GM18507 (cell line): ENCODE measurements at regions not wholly inside any gene's neighbourhood (a gene's known extent, or its start where the extent isn't known, plus 50 kb on each side); places are given as distances from the start of the nearest gene placed in this dataset.

Experiments
- DNase-seq: peaks from one replicate; pipeline ENCODE4 v3.0.0; 2011; ENCODE audit warnings: low read depth; ENCODE audit not compliant: insufficient read length; ENCODE audit errors: extremely low spot score
- FAIRE-seq: peaks from 2 replicates; lab custom pipeline; 2011; peaks lifted over from hg19 to GRCh38; lab: Jason Lieb, UNC

DNA sequence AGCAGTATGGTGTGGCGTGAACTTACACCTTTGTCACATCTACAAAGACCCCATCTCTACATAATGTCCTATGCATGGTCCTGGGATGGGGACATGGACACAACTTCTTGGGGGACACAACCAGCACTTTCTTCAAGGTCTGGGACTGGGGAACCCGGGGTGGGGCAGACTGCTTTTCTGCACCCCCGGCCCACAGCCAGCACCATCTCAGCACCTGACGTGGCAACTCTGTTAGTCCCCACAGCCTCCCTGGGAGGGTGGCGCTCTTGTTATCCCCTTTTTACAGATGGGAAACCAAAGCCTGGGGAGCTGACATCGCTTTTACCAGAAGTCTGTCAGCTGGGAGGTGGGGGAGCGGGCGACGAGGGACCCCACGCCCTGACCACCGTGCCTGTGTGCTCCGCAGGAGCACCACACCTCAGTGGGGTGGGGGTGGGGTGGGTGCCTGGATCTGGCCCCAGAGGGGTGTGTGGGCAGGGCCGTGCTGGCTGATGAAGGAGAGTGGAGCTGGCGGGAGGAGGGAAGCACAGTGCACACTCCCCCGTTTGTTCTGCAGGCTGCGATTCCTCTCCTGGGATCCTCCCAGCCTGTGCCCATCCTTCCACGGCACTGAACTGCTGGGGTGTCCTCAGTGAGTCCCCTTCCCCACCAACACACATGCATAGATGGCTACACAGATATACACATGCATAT is 115.4 kb upstream of the GSE1 start:
- no peak for FAIRE-seq

DNA sequence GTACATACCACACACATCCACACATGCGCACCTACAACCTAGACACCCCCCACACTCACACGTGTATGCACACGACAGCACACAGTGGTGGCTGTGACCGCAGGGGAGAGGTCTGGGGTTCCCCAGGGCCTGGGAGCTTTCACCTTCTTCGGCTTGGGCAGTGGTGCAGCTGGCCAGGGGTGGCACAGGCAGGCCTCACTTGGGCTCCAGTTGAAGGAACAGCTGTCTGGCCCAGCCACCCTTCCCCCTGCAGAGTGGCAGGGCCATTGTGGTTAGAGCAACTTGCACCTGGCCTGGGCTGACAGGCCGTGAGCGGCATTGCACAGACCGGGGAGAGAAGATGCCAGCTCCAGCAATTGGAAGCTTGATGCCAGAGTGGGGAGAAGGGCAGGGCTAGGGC is 114.5 kb upstream of the GSE1 start:
- DNase-seq, result no peak

More for the DNA sequence above, 115.4 kb upstream of the GSE1 start:
- DNase-seq, result no peak

DNA sequence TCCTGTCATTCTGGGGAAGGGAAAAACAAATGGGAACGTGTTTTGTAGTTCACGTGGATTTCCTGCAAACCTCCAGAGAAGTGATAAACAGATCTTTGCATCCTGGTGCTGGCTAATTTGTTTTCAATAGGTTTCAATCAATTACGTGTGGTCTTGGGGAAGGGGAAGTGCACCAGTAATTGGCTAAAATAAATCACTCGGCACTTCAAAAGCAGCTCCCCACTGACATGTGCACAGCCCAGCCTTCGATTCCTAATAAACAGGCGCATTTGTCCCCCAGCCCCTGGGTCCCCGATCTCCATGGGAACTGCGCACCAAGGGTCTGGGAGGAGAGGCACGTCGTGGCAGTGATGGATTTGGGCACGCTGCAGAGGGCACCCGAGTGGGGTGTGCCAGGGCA is 112.9 kb upstream of the GSE1 start:
- FAIRE-seq (no peak), DNase-seq (no peak)

More for the DNA sequence above, 114.5 kb upstream of the GSE1 start:
- no peak for FAIRE-seq

DNA sequence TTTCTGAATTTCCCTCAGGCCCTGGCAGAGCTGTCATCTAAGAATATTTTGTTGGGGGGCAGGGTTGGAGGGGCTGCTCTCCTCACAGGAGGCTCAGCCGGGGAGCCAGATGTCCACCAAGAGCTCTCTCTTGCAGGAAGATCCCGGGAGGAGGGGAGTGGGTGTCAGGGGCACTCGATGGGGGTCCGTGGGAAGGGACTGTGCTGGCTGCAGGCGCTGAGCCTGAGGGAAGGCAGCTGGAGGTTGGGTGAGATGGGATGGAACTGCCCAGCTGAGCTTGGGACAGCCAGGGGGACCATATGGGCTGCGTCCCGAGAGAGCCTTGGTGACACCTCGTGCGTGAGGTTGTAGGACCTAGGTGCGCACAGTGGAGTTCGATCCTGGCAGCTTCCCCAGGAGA is 111.2 kb upstream of the GSE1 start:
- FAIRE-seq (no peak), DNase-seq (no peak)

DNA sequence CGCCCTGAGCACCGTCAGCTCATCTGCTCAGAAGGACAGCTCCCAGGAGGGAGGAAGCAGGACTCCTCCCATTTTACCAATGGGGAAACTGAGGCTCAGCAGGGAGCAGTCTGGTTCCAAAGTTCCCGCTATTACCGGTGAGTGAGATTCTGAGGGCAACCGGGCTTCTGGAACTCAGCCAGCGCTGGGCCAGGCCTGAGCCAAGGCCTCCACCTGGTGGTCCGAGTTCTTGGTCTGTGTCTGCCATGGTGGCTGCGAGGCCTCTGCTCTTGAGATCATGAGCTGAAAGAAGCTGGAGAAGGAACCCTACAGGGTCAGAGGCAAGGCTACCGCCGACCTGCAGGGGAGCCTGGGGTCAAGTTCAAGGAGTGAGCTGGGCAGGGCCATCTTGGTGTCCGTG is 110.8 kb upstream of the GSE1 start:
- DNase-seq (no peak), FAIRE-seq (no peak)

DNA sequence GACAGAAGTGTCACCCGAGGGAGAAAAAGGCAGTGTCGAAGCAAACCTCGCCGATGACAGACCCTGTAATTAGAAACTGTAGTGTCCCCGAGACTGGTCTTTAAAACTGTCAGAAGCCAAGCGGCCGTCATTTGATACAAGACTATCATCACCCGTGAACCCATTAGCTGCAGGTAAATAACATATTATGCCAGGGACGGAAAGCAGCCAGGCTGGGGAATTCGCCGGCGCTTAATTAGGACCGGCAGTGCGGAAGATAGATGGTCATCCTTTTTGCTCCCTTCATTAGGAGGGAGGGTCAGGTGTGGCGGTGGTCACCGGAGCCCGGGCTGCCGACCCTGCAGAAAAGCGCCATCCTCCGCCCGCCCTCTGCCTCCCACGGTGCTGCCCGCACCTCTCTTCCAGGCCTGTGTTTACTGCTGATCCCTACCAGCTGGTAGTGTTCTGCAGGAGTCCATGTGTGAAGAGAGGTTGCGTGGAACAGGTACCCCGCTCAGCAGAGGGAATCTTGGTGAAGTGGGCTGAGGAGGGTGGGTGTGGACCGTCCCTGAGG is 109.4 kb upstream of the GSE1 start:
- DNase-seq, result no peak
- no peak for FAIRE-seq

DNA sequence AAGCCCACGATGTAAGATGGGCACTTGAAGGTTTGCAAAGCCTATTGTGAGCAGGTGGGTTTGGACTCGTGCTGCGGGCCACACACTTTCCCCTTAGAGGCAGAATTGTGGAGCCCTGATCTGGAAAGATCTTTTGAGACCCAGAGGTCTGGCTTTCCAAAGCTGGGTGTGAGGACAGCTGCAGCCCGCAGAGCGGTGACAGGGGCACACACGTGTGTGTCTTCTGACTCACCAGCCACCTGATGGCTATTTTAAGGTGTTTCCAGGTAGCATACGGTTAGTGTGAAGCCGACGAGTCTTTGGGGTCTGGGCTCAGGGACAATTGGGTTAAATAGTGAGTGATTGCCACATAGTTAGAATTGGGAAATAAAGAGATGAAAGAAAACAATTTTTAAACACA is 108.9 kb upstream of the GSE1 start:
- DNase-seq, result no peak
- FAIRE-seq, result no peak

DNA sequence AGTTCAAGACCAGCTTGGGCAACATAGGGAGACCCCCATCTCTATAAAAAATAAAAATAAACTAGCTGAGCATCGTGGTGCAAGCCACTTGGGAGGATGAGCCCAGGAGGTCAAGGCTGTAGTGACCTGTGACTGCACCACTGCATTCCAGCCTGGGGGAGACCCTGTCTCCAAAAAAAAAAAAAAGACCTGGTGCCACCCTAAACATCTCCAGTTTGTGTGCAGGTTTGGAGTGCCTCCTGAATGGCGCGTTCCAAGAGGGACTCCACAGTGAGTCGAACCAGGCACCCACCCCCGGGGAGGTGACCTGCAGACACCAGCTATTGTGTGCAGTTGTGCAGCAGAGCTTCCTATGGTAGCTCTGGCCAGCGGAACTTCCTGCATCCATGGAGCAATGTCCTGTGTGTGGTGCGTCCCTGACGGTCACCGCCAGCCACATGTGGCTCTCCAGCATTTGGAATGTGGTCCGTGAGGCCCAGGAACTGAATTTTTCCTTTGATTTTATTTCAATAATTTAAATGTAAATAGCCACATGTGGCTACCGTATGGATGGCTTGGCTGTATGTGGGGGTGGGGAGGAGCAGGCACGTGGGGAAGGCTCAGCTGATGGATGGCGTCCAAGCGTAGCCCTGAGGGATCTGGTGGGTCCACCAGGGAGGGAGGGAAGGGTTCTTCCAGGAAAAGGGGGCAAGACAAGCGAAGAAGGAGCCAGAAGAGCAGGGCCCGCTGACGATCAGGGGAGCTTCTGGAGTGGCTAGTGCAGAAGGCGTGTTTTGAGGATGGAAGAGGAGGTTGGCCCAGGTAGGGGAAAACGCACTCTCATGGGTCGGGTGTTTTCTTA is 107.1 kb upstream of the GSE1 start:
- DNase-seq (no peak), FAIRE-seq (no peak)

DNA sequence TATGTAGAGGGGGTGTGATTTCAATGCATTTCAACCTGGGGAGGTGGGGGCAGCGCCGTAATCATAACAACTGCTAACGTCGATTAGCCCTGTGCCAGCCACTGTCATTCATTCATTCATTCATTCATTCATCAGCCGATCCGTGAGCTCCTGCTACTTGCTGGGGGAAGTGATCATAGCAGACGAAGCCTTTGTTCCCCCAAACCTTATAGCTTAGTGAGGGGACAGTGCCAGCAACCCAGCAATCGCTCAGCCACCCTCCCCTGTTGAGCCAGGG is 106.5 kb upstream of the GSE1 start:
- DNase-seq (no peak), FAIRE-seq (no peak)

DNA sequence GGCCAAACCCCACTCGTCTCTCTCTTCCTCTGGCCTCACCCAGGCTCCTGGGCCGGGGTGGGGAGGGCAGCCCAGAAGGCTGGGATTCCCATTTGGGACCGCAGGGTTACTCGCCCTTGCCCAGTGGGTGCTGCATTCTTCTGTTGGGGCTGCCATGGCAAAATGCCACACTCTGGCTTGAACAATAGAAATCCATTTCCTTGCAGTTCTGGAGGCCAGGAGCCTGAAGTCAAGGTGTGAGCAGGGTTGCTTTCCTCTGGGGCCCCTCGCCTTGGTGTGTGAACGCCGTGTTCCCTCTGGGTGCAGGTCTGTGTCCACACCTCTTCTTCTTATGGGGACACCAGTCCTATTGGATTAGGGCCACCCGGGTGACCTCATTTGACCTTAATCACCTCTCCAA is 105.8 kb upstream of the GSE1 start:
- no peak for DNase-seq
- no peak for FAIRE-seq

DNA sequence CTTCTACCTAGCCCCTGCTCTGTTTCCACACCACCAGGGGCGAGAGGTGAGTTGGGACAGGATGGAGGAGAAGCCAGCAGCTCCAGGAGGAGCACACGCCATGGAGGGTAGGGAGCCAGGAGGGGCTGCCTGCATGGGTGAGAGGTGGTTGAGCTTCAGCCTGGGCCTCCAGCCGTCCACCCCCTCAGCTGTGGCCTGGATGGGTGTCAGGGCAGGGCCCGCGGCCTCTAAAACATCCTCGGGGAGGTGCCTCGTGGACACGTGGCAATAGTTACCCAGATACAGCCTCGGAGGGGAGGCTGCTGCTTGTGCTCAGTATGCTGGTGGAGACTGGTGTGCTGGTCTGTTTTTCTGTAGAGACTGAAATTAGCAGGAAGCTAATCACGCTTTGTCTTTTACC is 104.7 kb upstream of the GSE1 start:
- FAIRE-seq, result no peak

DNA sequence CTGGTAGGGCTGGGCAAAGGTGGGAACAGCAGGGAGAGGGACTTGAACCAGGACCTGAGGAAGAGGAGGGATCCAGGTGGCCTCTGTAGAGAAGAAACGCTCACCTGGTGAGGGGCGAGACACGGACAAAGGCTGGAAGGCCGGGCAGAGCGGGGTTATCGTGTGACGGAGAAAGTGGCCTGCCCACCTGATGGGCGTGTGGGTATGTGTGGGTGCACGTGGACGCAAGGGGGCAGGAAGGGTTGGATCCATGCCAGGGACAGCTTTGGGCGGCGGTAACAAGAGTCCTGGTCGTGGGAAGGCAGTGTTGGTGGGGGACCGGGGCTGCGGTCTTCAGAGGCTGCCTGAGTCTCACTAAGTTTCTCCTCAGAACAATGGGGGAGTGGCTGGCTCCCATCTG is 104.1 kb upstream of the GSE1 start:
- FAIRE-seq (no peak), DNase-seq (no peak)

More for the DNA sequence above, 104.7 kb upstream of the GSE1 start:
- no peak for DNase-seq

DNA sequence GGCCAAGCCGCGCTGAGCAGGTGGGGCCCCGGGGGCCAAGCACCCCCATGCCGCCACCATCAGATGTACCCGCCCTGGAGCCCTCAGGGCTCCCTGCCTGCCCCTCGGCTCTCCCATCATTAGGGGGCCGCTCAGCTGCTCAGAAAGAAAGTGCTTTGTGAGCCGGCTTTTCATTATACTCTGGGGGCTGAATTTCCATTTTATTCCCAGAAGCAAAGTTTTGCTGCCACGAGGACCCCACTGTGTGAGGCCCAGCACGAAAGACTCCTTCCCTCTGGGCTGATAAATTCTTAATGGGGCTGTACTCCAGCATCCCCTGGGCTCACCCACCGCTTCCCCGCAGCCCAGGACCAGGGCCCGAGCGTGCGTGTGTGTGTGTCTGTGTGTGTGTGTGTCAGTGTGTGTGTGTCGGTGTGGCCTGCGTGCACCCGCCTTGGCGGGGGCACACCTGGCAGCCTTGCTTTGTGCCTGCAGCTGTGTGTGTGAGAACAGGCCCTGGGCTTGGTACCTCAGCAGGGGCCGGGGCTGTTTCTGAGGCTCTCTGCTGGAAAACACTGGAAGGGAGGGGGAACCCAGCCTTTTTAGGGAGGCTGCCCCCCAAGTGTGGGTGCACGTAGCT is 103.0 kb upstream of the GSE1 start:
- FAIRE-seq (no peak), DNase-seq (no peak)

DNA sequence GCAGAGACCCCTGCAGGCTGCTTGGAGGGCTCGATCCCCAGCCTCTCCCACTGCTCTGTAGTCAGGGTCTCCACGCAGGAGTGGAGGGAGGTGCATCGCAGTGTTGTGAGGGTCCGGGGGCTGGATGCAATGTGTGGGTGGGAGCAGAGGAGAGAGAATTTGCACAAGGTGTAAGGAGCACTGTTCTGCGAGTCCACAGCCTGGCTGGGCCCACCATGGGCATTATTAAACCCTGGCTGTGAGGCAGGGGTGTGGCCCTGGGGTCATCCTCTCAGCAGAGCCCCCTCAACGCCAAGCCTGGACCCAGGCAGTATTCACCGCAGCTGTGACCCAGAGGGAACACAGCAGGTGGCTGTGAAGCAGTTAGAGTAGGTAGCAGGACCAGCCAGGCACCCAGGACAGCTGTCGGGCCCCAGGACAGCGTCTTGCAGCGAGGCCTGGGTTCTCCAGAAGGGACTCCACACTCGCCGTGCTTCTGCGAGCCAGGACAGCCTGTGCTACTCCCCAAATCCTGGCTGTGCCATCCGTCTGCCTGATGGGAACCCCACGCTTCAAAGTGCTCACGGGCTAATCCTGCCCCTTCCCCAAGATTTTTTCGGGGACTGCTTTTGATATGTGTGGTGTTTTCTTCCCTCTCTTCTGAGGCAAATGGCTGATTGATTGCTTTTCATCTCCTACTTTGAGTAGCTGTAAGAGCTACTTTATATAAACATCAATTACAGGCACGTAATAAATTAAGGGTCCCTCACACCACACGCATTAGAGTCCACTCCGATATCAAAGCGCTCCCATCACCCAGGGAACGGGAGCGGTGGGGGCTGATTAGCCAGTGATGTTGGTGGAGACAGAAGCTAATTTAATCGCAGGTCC is 100.9 kb upstream of the GSE1 start:
- DNase-seq (no peak), FAIRE-seq (no peak)

DNA sequence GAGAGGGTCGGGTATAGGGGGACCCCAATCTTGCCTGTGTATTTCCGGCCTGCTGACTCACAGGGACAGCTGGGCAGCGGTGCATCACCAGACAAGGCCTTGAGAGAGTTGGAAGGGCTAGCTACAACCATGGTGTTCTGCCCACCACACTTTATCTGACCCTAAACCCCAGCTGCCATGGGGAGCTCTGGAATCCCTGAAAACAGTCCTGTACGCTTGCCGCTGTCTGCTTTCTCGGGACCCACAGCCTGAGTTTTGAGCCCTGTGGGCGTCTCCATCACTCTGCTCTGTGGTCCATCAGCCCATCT is 100.4 kb upstream of the GSE1 start:
- DNase-seq, result no peak
- FAIRE-seq, result no peak

DNA sequence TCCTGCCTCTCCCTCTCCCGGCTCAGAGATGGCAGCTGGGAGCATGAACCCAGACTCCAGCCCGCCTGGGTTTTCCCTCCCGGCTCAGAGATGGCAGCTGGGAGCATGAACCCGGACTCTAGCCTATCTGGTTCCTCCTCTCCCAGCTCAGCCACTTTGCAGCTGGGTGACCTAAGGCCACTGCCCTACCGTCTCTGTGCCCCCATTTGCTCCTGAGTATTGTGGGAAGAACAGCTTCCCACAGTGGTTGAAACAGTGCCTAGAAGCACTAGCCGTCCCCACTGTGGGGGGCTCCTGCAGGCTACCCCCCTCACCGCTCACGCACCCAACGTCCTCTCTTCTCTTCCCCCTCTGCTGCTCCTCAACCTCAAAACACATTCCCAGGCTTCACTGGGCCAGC is 99.9 kb upstream of the GSE1 start:
- FAIRE-seq, result no peak

DNA sequence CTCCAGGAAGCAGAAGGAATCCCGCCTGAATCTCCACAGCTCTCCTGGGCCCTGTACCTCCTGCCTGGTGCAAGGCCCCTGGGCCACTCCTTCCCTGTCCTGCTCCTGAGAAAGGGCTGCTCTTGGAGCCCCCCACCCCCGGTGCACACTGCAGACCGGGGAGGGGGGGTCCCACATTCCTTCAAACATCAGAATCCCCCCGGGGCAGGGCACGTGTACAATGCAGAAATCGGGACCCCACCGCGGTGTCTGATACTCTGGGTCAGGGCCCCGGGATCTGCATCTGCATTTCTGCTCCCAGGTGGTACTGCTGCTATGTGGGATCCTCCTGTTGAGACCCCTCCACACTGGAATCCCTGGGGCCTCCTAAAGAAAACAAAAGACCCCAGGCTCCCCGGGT is 99.5 kb upstream of the GSE1 start:
- no peak for FAIRE-seq
- DNase-seq, result no peak

More for the DNA sequence above, 99.9 kb upstream of the GSE1 start:
- no peak for DNase-seq

DNA sequence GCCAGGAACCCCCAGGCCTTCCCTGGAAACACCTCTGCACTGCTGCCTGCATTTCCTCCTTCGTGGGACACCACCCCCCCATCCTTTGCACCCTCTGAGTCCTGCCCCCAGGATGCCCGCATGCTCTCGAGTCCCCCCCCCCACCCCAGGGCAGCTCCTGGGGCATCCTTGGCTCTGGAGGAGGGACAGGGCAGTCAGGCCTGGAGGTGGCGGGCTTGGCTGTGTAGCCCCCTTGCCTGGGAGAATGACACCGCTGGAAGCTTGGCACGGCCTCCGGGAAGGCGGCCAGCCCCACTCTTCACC is 98.9 kb upstream of the GSE1 start:
- no peak for DNase-seq
- no peak for FAIRE-seq

DNA sequence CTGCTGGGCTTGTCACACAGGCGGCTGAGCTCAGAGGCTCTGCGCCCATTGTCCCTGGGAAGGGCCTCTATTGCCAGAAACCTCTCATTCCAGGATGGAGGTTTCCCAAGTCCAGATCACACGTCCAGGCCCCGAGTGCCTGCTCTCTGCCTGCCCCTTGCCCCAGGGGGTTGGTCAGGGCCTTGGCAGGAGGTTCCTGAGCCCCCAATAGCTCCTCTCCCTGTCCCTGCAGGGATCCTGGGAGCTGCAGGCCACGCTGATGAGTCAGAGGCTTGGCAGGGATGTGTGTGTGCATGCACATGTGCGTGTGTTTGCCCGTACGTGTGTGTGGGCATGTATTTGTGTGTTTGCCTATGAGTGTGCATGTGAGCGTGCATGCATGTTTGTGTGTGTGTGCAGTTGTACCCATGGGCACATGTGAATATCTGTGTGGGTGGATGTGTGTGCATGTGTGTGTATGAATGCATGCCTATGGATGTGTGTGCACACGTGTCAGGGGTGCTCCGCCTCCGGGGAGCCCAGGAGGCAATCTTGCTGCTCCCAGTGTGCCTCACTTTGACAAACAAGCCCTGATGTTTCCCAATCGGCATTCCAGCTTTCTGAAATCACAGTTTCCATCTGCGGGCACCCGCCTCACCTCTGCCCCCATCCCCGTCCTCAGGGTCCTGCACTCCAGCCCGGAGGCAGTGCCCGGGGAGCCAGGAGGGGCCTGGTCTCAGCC is 98.4 kb upstream of the GSE1 start:
- FAIRE-seq (no peak), DNase-seq (no peak)
